Skeletal muscle cell (primary cell): ENCODE measurements at regions not wholly inside any gene's neighbourhood (a gene's known extent, or its start where the extent isn't known, plus 50 kb on each side); places are given as distances from the start of the nearest gene placed in this dataset.
"Not testable (repeated sequence)": the region's sequence is repeated elsewhere in the genome, so short reads cannot be mapped to it uniquely, and the experiment has no call there.

Experiments used
- DNase-seq: peaks from one replicate; pipeline ENCODE4 v3.0.0-alpha.2; 2010; ENCODE audit warnings: low read depth
- H3K4me3 ChIP-seq: 2 replicates; pipeline ENCODE4 v1.5.1; 2011; ENCODE audit warnings: low read depth, mild to moderate bottlenecking, control low read depth, low read length, moderate library complexity

- not testable (repeated sequence) for H3K4me3 ChIP-seq, DNase-seq
These were observed 798.6 kb downstream of the PLCL1 start for GRCh38 chr2:198602986-198603385.

- DNase-seq, result no peak
- no peak overlapping the region for H3K4me3 ChIP-seq
These were observed 793.3 kb downstream of the PLCL1 start for GRCh38 chr2:198597648-198598047.

GRCh38 chr2:198596985-198597384, 792.6 kb downstream of the PLCL1 start:
- H3K4me3 ChIP-seq, result no peak overlapping the region
- no peak for DNase-seq

- no peak overlapping the region for H3K4me3 ChIP-seq
- DNase-seq, result no peak
These were observed 791.3 kb downstream of the PLCL1 start for GRCh38 chr2:198595721-198596120.

GRCh38 chr2:198591586-198591985, 787.2 kb downstream of the PLCL1 start:
- H3K4me3 ChIP-seq, result no peak overlapping the region
- DNase-seq, result no peak

GRCh38 chr2:198587741-198588140, 783.3 kb downstream of the PLCL1 start:
- DNase-seq, result no peak
- H3K4me3 ChIP-seq, result no peak overlapping the region

- no peak for DNase-seq
- H3K4me3 ChIP-seq, result no peak overlapping the region
These were observed 782.8 kb downstream of the PLCL1 start for GRCh38 chr2:198587240-198587639.

- no peak overlapping the region for H3K4me3 ChIP-seq
- DNase-seq, result no peak
These were observed 767.0 kb downstream of the PLCL1 start for GRCh38 chr2:198571393-198571792.

- H3K4me3 ChIP-seq, result no peak overlapping the region
- DNase-seq, result no peak
These were observed 753.8 kb downstream of the PLCL1 start for GRCh38 chr2:198558176-198558575.

- no peak overlapping the region for H3K4me3 ChIP-seq
- DNase-seq, result no peak
These were observed 741.7 kb downstream of the PLCL1 start for GRCh38 chr2:198546122-198546521.

- no peak overlapping the region for H3K4me3 ChIP-seq
- no peak for DNase-seq
These were observed 741.0 kb downstream of the PLCL1 start for GRCh38 chr2:198545411-198545810.

GRCh38 chr2:198544461-198544860, 740.1 kb downstream of the PLCL1 start:
- DNase-seq, result no peak
- no peak overlapping the region for H3K4me3 ChIP-seq

GRCh38 chr2:198534756-198535155, 730.4 kb downstream of the PLCL1 start:
- H3K4me3 ChIP-seq, result no peak overlapping the region
- no peak for DNase-seq

GRCh38 chr2:198525211-198525969, 721.0 kb downstream of the PLCL1 start:
- no peak overlapping the region for H3K4me3 ChIP-seq

GRCh38 chr2:198523710-198524109, 719.3 kb downstream of the PLCL1 start:
- no peak overlapping the region for H3K4me3 ChIP-seq
- no peak for DNase-seq

More at GRCh38 chr2:198525211-198525969, 721.0 kb downstream of the PLCL1 start:
- no peak for DNase-seq

- no peak for DNase-seq
- H3K4me3 ChIP-seq, result no peak overlapping the region
These were observed 714.5 kb downstream of the PLCL1 start for GRCh38 chr2:198518935-198519334.

GRCh38 chr2:198517976-198518375, 713.6 kb downstream of the PLCL1 start:
- no peak for DNase-seq
- H3K4me3 ChIP-seq, result no peak overlapping the region

GRCh38 chr2:198508610-198509009, 704.2 kb downstream of the PLCL1 start:
- DNase-seq, H3K4me3 ChIP-seq: not testable (repeated sequence)

- no peak overlapping the region for H3K4me3 ChIP-seq
- DNase-seq, result peak; percentile 86
These were observed 695.1 kb downstream of the PLCL1 start for GRCh38 chr2:198499539-198499938.

GRCh38 chr2:198498516-198498915, 694.1 kb downstream of the PLCL1 start:
- DNase-seq, result no peak
- no peak overlapping the region for H3K4me3 ChIP-seq

GRCh38 chr2:198498048-198498447, 693.7 kb downstream of the PLCL1 start:
- DNase-seq, result no peak
- no peak overlapping the region for H3K4me3 ChIP-seq
